SK-N-SH (cell line): ENCODE measurements at regions not wholly inside any gene's neighbourhood (a gene's known extent, or its start where the extent isn't known, plus 50 kb on each side); places are given as distances from the start of the nearest gene placed in this dataset.

Experiments
- CTCF ChIA-PET: fragments of 300-600, 350-600 bp; formaldehyde crosslinking; extraction: SDS; loops from one replicate; lab custom pipeline; 2021; lab: Yijun Ruan, JAX
- POLR2A ChIA-PET: fragments of 350-600 bp; sonication (Branson Sonifier 250); formaldehyde crosslinking; extraction: SDS; loops from one replicate; lab custom pipeline; 2020; ENCODE audit warnings: antibody characterized with exemption, inconsistent platforms; lab: Yijun Ruan, JAX
- DNase-seq: peaks from one replicate; pipeline ENCODE4 v3.0.0; 2012
- H2AFZ ChIP-seq: fragments of 200-600 bp; sonication (generic); 2 replicates; pipeline ENCODE4 v1.8.1; 2016; ENCODE audit warnings: antibody characterized with exemption, mild to moderate bottlenecking, low read depth
- H3F3A ChIP-seq: fragments of 200-600 bp; sonication (generic); replicated peaks from 2 replicates; pipeline ENCODE3; 2016; ENCODE audit warnings: antibody characterized with exemption, mild to moderate bottlenecking; ENCODE audit not compliant: insufficient read depth
- H3K27ac ChIP-seq, 2 experiments: fragments of 200-500 bp in 1 of 2; fragments of 200-600 bp in 1 of 2; sonication (Bioruptor generic) in 1 of 2; sonication (generic), shearing (Covaris generic) in 1 of 2; 2 replicates each; pipeline versions ENCODE4 v1.5.1 to v1.6.1; 2014 to 2016; ENCODE audit warnings: low read depth in 2 of 2, inconsistent platforms in 1 of 2, low read length in 1 of 2, mild to moderate bottlenecking in 1 of 2, mixed read lengths in 1 of 2
- H3K27me3 ChIP-seq: fragments of 200-600 bp; sonication (generic), shearing (Covaris generic); 2 replicates; pipeline ENCODE4 v1.6.1; 2016; ENCODE audit warnings: mixed run types; ENCODE audit not compliant: insufficient read depth
- H3K36me3 ChIP-seq, 2 experiments: fragments of 200-500 bp in 1 of 2; fragments of 200-600 bp in 1 of 2; sonication (Bioruptor generic) in 1 of 2; sonication (generic) in 1 of 2; replicated peaks in 1 of 2; 2 replicates each; pipeline versions ENCODE3 to v1.5.1; 2014 to 2016; ENCODE audit warnings: low read length in 1 of 2, mild to moderate bottlenecking in 1 of 2; ENCODE audit not compliant: insufficient read depth in 2 of 2, control insufficient read depth in 1 of 2
- H3K4me1 ChIP-seq, 2 experiments: fragments of 200-500 bp in 1 of 2; fragments of 200-600 bp in 1 of 2; sonication (Bioruptor generic) in 1 of 2; sonication (generic), shearing (Covaris generic) in 1 of 2; 2 replicates each; pipeline versions ENCODE4 v1.5.1 to v1.6.1; 2014 to 2016; ENCODE audit warnings: low read depth in 1 of 2, low read length in 1 of 2, mixed run types in 1 of 2; ENCODE audit not compliant: insufficient read depth in 2 of 2, control insufficient read depth in 1 of 2
- H3K4me2 ChIP-seq: fragments of 200-600 bp; sonication (generic), shearing (Covaris generic); 2 replicates; pipeline ENCODE4 v1.6.1; 2017; ENCODE audit warnings: mixed run types
- H3K4me3 ChIP-seq, 2 experiments: fragments of 200-500 bp in 1 of 2; fragments of 200-600 bp in 1 of 2; sonication (Bioruptor generic) in 1 of 2; sonication (generic), shearing (Covaris generic) in 1 of 2; 2 replicates each; pipeline versions ENCODE4 v1.5.1 to v1.8.1; 2014 to 2016; ENCODE audit warnings: low read depth in 2 of 2, inconsistent platforms in 1 of 2, low read length in 1 of 2, mild to moderate bottlenecking in 1 of 2, mixed read lengths in 1 of 2, moderate library complexity in 1 of 2
- H3K79me2 ChIP-seq: fragments of 200-600 bp; sonication (generic); 2 replicates; pipeline ENCODE4 v1.8.1; 2017; ENCODE audit warnings: mild to moderate bottlenecking; ENCODE audit not compliant: insufficient read depth
- H3K9ac ChIP-seq: fragments of 200-600 bp; sonication (generic); 2 replicates; pipeline ENCODE4 v1.6.1; 2017; ENCODE audit warnings: mixed run types
- H3K9me2 ChIP-seq: fragments of 200-600 bp; sonication (generic); 2 replicates; pipeline ENCODE4 v1.6.1; 2017; ENCODE audit warnings: mixed run types
- H3K9me3 ChIP-seq: fragments of 200-600 bp; sonication (generic); 2 replicates; pipeline ENCODE4 v1.6.1; 2017; ENCODE audit warnings: mixed run types, mild to moderate bottlenecking, moderate library complexity
- H4K20me1 ChIP-seq: fragments of 200-600 bp; sonication (generic); 2 replicates; pipeline ENCODE4 v1.6.1; 2017; ENCODE audit warnings: mild to moderate bottlenecking, mixed run types; ENCODE audit not compliant: insufficient read depth
- FOSL2 ChIP-seq: IDR thresholded peaks from 2 replicates; pipeline ENCODE4 v1.4.0; 2012; ENCODE audit warnings: low read depth, mild to moderate bottlenecking, moderate library complexity, borderline replicate concordance
- MAX ChIP-seq: IDR thresholded peaks from 2 replicates; pipeline ENCODE4 v1.4.0; 2012; ENCODE audit warnings: low read depth
- MEF2A ChIP-seq: IDR thresholded peaks from 2 replicates; pipeline ENCODE4 v1.4.0; 2012; ENCODE audit warnings: low read depth, borderline replicate concordance
- NFIC ChIP-seq: IDR thresholded peaks from 2 replicates; pipeline ENCODE4 v1.4.0; 2012; ENCODE audit warnings: borderline replicate concordance
- POLR2AphosphoS5 ChIP-seq: IDR thresholded peaks from 2 replicates; pipeline ENCODE4 v1.6.1; 2012; ENCODE audit warnings: low read depth, low read length
- SIN3A ChIP-seq: IDR thresholded peaks from 2 replicates; pipeline ENCODE4 v1.6.1; 2012; ENCODE audit warnings: low read depth, mild to moderate bottlenecking, low read length, moderate library complexity, borderline replicate concordance
- TEAD4 ChIP-seq: IDR thresholded peaks from 2 replicates; pipeline ENCODE4 v1.4.0; 2012; ENCODE audit warnings: mild to moderate bottlenecking, borderline replicate concordance; ENCODE audit not compliant: insufficient read depth
- ZBTB33 ChIP-seq: IDR thresholded peaks from 2 replicates; pipeline ENCODE4 v1.4.0; 2012; ENCODE audit warnings: low read depth, borderline replicate concordance
- WGBS: methylation state at CpG from one replicate; pipeline ENCODE4 v1.1.6; 2017; ENCODE audit warnings: low lambda C conversion rate; 5-methylcytosine and 5-hydroxymethylcytosine counted together
- TF ChIP-seq, protein P1 (sequence below): IDR thresholded peaks from 2 replicates; pipeline ENCODE4 v1.6.1; 2012; ENCODE audit warnings: mild to moderate bottlenecking, low read depth, low read length, moderate library complexity

- no peak for TF ChIP-seq ZBTB33
- no peak for TF ChIP-seq FOSL2
Measured at GRCh38 chr13:95444006-95444730, 108.4 kb upstream of the CLDN10 start (continued).

GRCh38 chr13:95445131-95445530 lies 107.4 kb upstream of the CLDN10 start:
- Histone ChIP-seq H3K27me3 (no peaks in the 10 kb centered on the region; the same call in 1 of the 2 replicates), H3K9me3 (no peaks in the 10 kb centered on the region), H3F3A (no peaks in the 10 kb centered on the region), H3K4me1 (no peaks in the 10 kb centered on the region; a peak in 1 of 4 replicates), H4K20me1 (no peaks in the 10 kb centered on the region), H3K4me2 (no peak overlapping the region), H3K4me3 (no peak overlapping the region), H2AFZ (no peak overlapping the region), H3K27ac (no peak overlapping the region), H3K36me3 (no peaks in the 10 kb centered on the region), H3K79me2 (no peaks in the 10 kb centered on the region), H3K9ac (no peak overlapping the region), H3K9me2 (no peaks in the 10 kb centered on the region)
- TF ChIP-seq ZBTB33 (no peak), SIN3A (no peak), POLR2AphosphoS5 (no peak), NFIC (no peak), MEF2A (no peak), TEAD4 (no peak), MAX (no peak)
- TF ChIP-seq, protein P1, sequence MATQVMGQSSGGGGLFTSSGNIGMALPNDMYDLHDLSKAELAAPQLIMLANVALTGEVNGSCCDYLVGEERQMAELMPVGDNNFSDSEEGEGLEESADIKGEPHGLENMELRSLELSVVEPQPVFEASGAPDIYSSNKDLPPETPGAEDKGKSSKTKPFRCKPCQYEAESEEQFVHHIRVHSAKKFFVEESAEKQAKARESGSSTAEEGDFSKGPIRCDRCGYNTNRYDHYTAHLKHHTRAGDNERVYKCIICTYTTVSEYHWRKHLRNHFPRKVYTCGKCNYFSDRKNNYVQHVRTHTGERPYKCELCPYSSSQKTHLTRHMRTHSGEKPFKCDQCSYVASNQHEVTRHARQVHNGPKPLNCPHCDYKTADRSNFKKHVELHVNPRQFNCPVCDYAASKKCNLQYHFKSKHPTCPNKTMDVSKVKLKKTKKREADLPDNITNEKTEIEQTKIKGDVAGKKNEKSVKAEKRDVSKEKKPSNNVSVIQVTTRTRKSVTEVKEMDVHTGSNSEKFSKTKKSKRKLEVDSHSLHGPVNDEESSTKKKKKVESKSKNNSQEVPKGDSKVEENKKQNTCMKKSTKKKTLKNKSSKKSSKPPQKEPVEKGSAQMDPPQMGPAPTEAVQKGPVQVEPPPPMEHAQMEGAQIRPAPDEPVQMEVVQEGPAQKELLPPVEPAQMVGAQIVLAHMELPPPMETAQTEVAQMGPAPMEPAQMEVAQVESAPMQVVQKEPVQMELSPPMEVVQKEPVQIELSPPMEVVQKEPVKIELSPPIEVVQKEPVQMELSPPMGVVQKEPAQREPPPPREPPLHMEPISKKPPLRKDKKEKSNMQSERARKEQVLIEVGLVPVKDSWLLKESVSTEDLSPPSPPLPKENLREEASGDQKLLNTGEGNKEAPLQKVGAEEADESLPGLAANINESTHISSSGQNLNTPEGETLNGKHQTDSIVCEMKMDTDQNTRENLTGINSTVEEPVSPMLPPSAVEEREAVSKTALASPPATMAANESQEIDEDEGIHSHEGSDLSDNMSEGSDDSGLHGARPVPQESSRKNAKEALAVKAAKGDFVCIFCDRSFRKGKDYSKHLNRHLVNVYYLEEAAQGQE, result no peak
- ChIA-PET CTCF (no interaction called here), POLR2A (no interaction called here)
- 55% methylated on average over 4 of the region's 4 CpGs for WGBS
- no peak for DNase-seq
